ENCODE measurements at regions not wholly inside any gene's neighbourhood (a gene's known extent, or its start where the extent isn't known, plus 50 kb on each side); places are given as distances from the start of the nearest gene placed in this dataset.

GRCh38 chr16:9443864-9444263 is 352.4 kb downstream of the HAPSTR1 start (continued):
- no peak for TF ChIP-seq ZNF281 (CRISPR knock-in tag; IDR thresholded peaks at IDR 0.05)
- no peak for TF ChIP-seq RORB (CRISPR knock-in tag; IDR thresholded peaks at IDR 0.05)
- TF ChIP-seq HMGXB4 (CRISPR knock-in tag; IDR thresholded peaks at IDR 0.05): no peak
- peak; percentile 39; the same call in 1 of the 2 replicates for TF ChIP-seq ZSCAN18 (CRISPR knock-in tag; IDR thresholded peaks at IDR 0.05)
- TF ChIP-seq RELA (CRISPR knock-in tag; IDR thresholded peaks at IDR 0.05; ENCODE audit: borderline replicate concordance): no peak
- TF ChIP-seq AR (CRISPR knock-in tag; IDR thresholded peaks at IDR 0.05): no peak
- TF ChIP-seq ETV6 (CRISPR knock-in tag; IDR thresholded peaks at IDR 0.05): no peak
- TF ChIP-seq NR3C1 (CRISPR knock-in tag; conservative IDR thresholded peaks at IDR 0.05; ENCODE audit: low read depth): no peak
- TF ChIP-seq NFE2L1 (CRISPR knock-in tag; IDR thresholded peaks at IDR 0.05): no peak
- TF ChIP-seq OVOL2 (CRISPR knock-in tag; IDR thresholded peaks at IDR 0.05; ENCODE audit: borderline replicate concordance): no peak
- 0 out of 2 replicates have a peak, but pooled peaks have one; percentile 13 for TF ChIP-seq PRRX2 (CRISPR knock-in tag; IDR thresholded peaks at IDR 0.05)
- no peak for TF ChIP-seq ZNF121 (CRISPR knock-in tag; IDR thresholded peaks at IDR 0.05)
- TF ChIP-seq ZMAT4 (CRISPR knock-in tag; IDR thresholded peaks at IDR 0.05): no peak
- TF ChIP-seq ARID4B (CRISPR knock-in tag; IDR thresholded peaks at IDR 0.05; ENCODE audit: borderline replicate concordance): no peak

Measured in WTC11 (cell line).